ENCODE measurements at regions not wholly inside any gene's neighbourhood (a gene's known extent, or its start where the extent isn't known, plus 50 kb on each side); places are given as distances from the start of the nearest gene placed in this dataset.

GRCh38 chr3:72270730-72271129 is 485.8 kb upstream of the PROK2 start:
- peaks cover 18 to 31% of the 10 kb centered on the region in 2 experiments for H3K4me1 Mint-ChIP-seq
- H4K20me1 ChIP-seq (ENCODE audit: control insufficient read depth, insufficient read depth, insufficient read length), result no peaks in the 10 kb centered on the region
- no peak overlapping the region for H2AFZ ChIP-seq (ENCODE audit: low read length)
- no peak overlapping the region for H3K9ac ChIP-seq (ENCODE audit: extremely low read depth, insufficient read length, low read length)
- no peaks in the 10 kb centered on the region for H3K36me3 Mint-ChIP-seq (ENCODE audit: insufficient read depth in 1 of 3, low read depth in 3 of 3)
- no CpG with 5 or more reads among the region's 5 CpGs for WGBS (ENCODE audit: extremely low coverage, insufficient read length, low lambda C conversion rate)
- H4K91ac ChIP-seq (ENCODE audit: insufficient read length, low read depth, low read length), result no peak overlapping the region
- H3K23ac ChIP-seq (ENCODE audit: insufficient read length, low read depth, low read length), result no peak overlapping the region
- no peak overlapping the region for H3K27ac ChIP-seq (ENCODE audit: insufficient read length, low read depth, low read length)
- no peaks in the 10 kb centered on the region for H3K79me1 ChIP-seq (ENCODE audit: insufficient read depth, low read depth, low read length, poor library complexity, severe bottlenecking)
- no peak overlapping the region for H3K27ac Mint-ChIP-seq
- peaks cover 2% of the 10 kb centered on the region; the same call in 1 of the 2 replicates for H3K27me3 Mint-ChIP-seq (ENCODE audit: low read depth)
- H2BK12ac ChIP-seq (ENCODE audit: insufficient read length, low read depth, low read length), result no peak overlapping the region
- no peaks in the 10 kb centered on the region for H3K4me1 ChIP-seq (ENCODE audit: insufficient read depth, low read length)
- no peak overlapping the region for H3K18ac ChIP-seq (ENCODE audit: insufficient read length, low read depth, low read length)
- no peak overlapping the region for H2BK5ac ChIP-seq (ENCODE audit: insufficient read length, low read length)
- no peak overlapping the region for H4K8ac ChIP-seq (replicated peaks; ENCODE audit: insufficient read length, low read depth, low read length)
- H3K4me2 ChIP-seq (ENCODE audit: insufficient read depth, insufficient read length, low read length), result no peak overlapping the region
- H3K9me3 Mint-ChIP-seq, result no peaks in the 10 kb centered on the region; a peak in 1 of 5 replicates
- H3K9me3 ChIP-seq (ENCODE audit: control insufficient read depth, low read depth, low read length), result no peaks in the 10 kb centered on the region
- no peak overlapping the region for H3K4me3 Mint-ChIP-seq
- no peak overlapping the region for H3T11ph ChIP-seq (ENCODE audit: low read length)
- no peak overlapping the region for H3K4ac ChIP-seq (ENCODE audit: low read depth, low read length)
- no peak overlapping the region for H3K56ac ChIP-seq (ENCODE audit: insufficient read length, low read depth, low read length)
- H3K14ac ChIP-seq (ENCODE audit: insufficient read depth, low read length), result no peak overlapping the region
- H4K5ac ChIP-seq (ENCODE audit: insufficient read length, low read depth, low read length), result no peak overlapping the region
- no peak overlapping the region for H2BK120ac ChIP-seq (ENCODE audit: low read depth, low read length, poor library complexity, severe bottlenecking)
- no peak for DNase-seq
- no peaks in the 10 kb centered on the region for H3K79me2 ChIP-seq (ENCODE audit: insufficient read depth, low read length)
- no peak overlapping the region for H2AK5ac ChIP-seq (ENCODE audit: insufficient read length, low read length)
- H2BK20ac ChIP-seq (ENCODE audit: low read depth, low read length, poor library complexity, severe bottlenecking), result no peak overlapping the region
- no peak overlapping the region for H2BK15ac ChIP-seq (ENCODE audit: low read depth, low read length)
- TF ChIP-seq, protein P1, sequence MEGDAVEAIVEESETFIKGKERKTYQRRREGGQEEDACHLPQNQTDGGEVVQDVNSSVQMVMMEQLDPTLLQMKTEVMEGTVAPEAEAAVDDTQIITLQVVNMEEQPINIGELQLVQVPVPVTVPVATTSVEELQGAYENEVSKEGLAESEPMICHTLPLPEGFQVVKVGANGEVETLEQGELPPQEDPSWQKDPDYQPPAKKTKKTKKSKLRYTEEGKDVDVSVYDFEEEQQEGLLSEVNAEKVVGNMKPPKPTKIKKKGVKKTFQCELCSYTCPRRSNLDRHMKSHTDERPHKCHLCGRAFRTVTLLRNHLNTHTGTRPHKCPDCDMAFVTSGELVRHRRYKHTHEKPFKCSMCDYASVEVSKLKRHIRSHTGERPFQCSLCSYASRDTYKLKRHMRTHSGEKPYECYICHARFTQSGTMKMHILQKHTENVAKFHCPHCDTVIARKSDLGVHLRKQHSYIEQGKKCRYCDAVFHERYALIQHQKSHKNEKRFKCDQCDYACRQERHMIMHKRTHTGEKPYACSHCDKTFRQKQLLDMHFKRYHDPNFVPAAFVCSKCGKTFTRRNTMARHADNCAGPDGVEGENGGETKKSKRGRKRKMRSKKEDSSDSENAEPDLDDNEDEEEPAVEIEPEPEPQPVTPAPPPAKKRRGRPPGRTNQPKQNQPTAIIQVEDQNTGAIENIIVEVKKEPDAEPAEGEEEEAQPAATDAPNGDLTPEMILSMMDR (conservative IDR thresholded peaks at IDR 0.05), result no peak
- H3K27me3 ChIP-seq (ENCODE audit: insufficient read depth, low read length), result no peaks in the 10 kb centered on the region
- no peaks in the 10 kb centered on the region for H3K23me2 ChIP-seq (ENCODE audit: insufficient read length, low read depth, low read length, poor library complexity, severe bottlenecking)

Data from H9 (cell line).